GM21825 (cell line): ENCODE measurements at regions not wholly inside any gene's neighbourhood (a gene's known extent, or its start where the extent isn't known, plus 50 kb on each side); places are given as distances from the start of the nearest gene placed in this dataset.

ENCODE experiments used
- ATAC-seq: cut with Tn5 transposase; IDR thresholded peaks from one replicate; pipeline ENCODE4 v1.9.1; 2021; ENCODE audit warnings: mild to moderate bottlenecking, moderate library complexity; ENCODE audit not compliant: unreplicated experiment

- no peak for ATAC-seq
Observed at GRCh38 chr1:239725371-239725770, 339.0 kb downstream of the CHRM3 start.

- ATAC-seq: no peak
Observed at GRCh38 chr1:239725933-239726332, 339.6 kb downstream of the CHRM3 start.

GRCh38 chr1:239730378-239730777 lies 344.0 kb downstream of the CHRM3 start:
- ATAC-seq: no peak

- ATAC-seq: no peak
Observed at GRCh38 chr1:239731082-239731748, 344.8 kb downstream of the CHRM3 start.

GRCh38 chr1:239732770-239733169 lies 346.4 kb downstream of the CHRM3 start:
- ATAC-seq: no peak

GRCh38 chr1:239733995-239734394 lies 347.6 kb downstream of the CHRM3 start:
- ATAC-seq: no peak

- no peak for ATAC-seq
Observed at GRCh38 chr1:239735111-239735510, 348.7 kb downstream of the CHRM3 start.

- ATAC-seq: no peak
Observed at GRCh38 chr1:239736479-239736878, 350.1 kb downstream of the CHRM3 start.

- ATAC-seq: no peak
Observed at GRCh38 chr1:239739375-239739774, 352.3 kb upstream of the FMN2 start.

- no peak for ATAC-seq
Observed at GRCh38 chr1:239739919-239740318, 351.8 kb upstream of the FMN2 start.

GRCh38 chr1:239742416-239743109 lies 349.1 kb upstream of the FMN2 start:
- ATAC-seq: no peak

GRCh38 chr1:239744851-239745250 lies 346.8 kb upstream of the FMN2 start:
- no peak for ATAC-seq

- ATAC-seq: no peak
Observed at GRCh38 chr1:239755107-239755912, 336.4 kb upstream of the FMN2 start.

- ATAC-seq: no peak
Observed at GRCh38 chr1:239757716-239758115, 334.0 kb upstream of the FMN2 start.

- ATAC-seq: no peak
Observed at GRCh38 chr1:239758756-239759155, 332.9 kb upstream of the FMN2 start.

GRCh38 chr1:239761509-239761908 lies 330.2 kb upstream of the FMN2 start:
- no peak for ATAC-seq

- ATAC-seq: no peak
Observed at GRCh38 chr1:239763850-239764249, 327.8 kb upstream of the FMN2 start.

GRCh38 chr1:239764546-239764945 lies 327.1 kb upstream of the FMN2 start:
- ATAC-seq: no peak

- no peak for ATAC-seq
Observed at GRCh38 chr1:239765163-239765562, 326.5 kb upstream of the FMN2 start.

- no peak for ATAC-seq
Observed at GRCh38 chr1:239771550-239771949, 320.1 kb upstream of the FMN2 start.

GRCh38 chr1:239772446-239772845 lies 319.2 kb upstream of the FMN2 start:
- ATAC-seq: no peak

GRCh38 chr1:239775466-239775865 lies 316.2 kb upstream of the FMN2 start:
- ATAC-seq: no peak
